ENCODE measurements at regions not wholly inside any gene's neighbourhood (a gene's known extent, or its start where the extent isn't known, plus 50 kb on each side); places are given as distances from the start of the nearest gene placed in this dataset.

GRCh38 chr12:19938491-19938890, 429.8 kb upstream of the PDE3A start:
- Histone ChIP-seq H3K4me1 (ENCODE audit: insufficient read depth, low read length) (no peaks in the 10 kb centered on the region), H3K36me3 (ENCODE audit: insufficient read depth, low read length) (no peaks in the 10 kb centered on the region), H3K27me3 (ENCODE audit: insufficient read depth, low read length) (no peaks in the 10 kb centered on the region), H3K9ac (ENCODE audit: low read depth, low read length) (no peak overlapping the region), H3K9me3 (ENCODE audit: insufficient read depth, low read depth, low read length) (no peaks in the 10 kb centered on the region), H3K27ac (ENCODE audit: low read depth, low read length) (no peak overlapping the region), H3K4me3 (ENCODE audit: low read length) (no peak overlapping the region)
- 100% methylated on average over 1 of the region's 1 CpG for WGBS

DNA sequence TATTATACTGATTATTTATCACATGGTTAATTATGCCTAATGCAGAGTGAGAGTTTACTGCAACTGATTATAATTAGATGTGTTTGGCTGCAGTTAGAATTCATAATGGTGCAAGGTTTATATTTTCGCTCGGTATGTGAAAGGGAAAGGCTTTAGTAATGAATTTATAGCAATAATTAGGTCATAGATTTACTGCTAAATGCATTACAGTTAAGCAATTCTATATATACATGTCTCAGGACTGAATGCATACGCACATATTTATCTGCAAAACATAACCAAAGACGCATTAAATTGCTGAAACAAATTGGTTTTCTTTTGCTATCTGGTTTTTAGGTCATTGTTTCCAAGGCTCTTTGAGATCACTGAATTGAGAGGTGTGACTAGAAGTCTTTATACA, 428.1 kb upstream of the PDE3A start:
- H3K27ac ChIP-seq (ENCODE audit: low read depth, low read length): no peak overlapping the region
- H3K4me3 ChIP-seq (ENCODE audit: low read length): no peak overlapping the region
- no peaks in the 10 kb centered on the region for H3K36me3 ChIP-seq (ENCODE audit: insufficient read depth, low read length)
- no peaks in the 10 kb centered on the region for H3K27me3 ChIP-seq (ENCODE audit: insufficient read depth, low read length)
- no peaks in the 10 kb centered on the region for H3K9me3 ChIP-seq (ENCODE audit: insufficient read depth, low read depth, low read length)
- H3K9ac ChIP-seq (ENCODE audit: low read depth, low read length): no peak overlapping the region
- 93% methylated on average over 4 of the region's 4 CpGs for WGBS
- H3K4me1 ChIP-seq (ENCODE audit: insufficient read depth, low read length): peaks cover under 1% of the 10 kb centered on the region; the same call in 1 of the 2 replicates

DNA sequence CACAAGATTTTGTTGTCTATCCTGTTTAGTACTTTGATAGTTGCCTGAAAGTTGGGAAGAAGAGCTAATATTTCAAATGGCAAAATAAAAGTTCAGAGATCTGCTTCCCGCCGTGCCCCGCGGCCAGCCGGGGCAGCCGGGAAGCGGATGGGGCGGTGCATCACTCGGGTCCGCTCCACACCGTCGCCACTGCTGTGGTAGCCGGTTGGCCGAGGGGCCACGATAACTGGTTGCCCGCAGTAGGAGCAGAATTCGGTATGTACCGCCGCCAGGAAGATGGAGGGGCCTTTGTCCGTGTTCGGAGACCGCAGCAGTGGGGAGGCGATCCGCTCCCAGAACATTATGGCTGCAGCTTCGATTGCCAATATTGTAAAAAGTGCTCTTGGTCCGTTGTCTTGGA, 427.2 kb upstream of the PDE3A start:
- Histone ChIP-seq H3K9me3 (ENCODE audit: insufficient read depth, low read depth, low read length) (no peaks in the 10 kb centered on the region), H3K9ac (ENCODE audit: low read depth, low read length) (no peak overlapping the region), H3K27me3 (ENCODE audit: insufficient read depth, low read length) (no peaks in the 10 kb centered on the region), H3K27ac (ENCODE audit: low read depth, low read length) (no peak overlapping the region), H3K4me3 (ENCODE audit: low read length) (no peak overlapping the region), H3K4me1 (ENCODE audit: insufficient read depth, low read length) (peaks cover 6% of the 10 kb centered on the region; the same call in 1 of the 2 replicates), H3K36me3 (ENCODE audit: insufficient read depth, low read length) (no peaks in the 10 kb centered on the region)
- WGBS: 97% methylated on average over 26 of the region's 26 CpGs

GRCh38 chr12:19945559-19946435, 422.5 kb upstream of the PDE3A start:
- Histone ChIP-seq H3K9ac (ENCODE audit: low read depth, low read length) (no peak overlapping the region), H3K4me3 (ENCODE audit: low read length) (no peak overlapping the region), H3K36me3 (ENCODE audit: insufficient read depth, low read length) (no peaks in the 10 kb centered on the region), H3K9me3 (ENCODE audit: insufficient read depth, low read depth, low read length) (no peaks in the 10 kb centered on the region), H3K27ac (ENCODE audit: low read depth, low read length) (no peak overlapping the region), H3K27me3 (ENCODE audit: insufficient read depth, low read length) (no peaks in the 10 kb centered on the region), H3K4me1 (ENCODE audit: insufficient read depth, low read length) (peaks cover 6% of the 10 kb centered on the region; the same call in 1 of the 2 replicates)
- WGBS: 92% methylated on average over 5 of the region's 5 CpGs

- Histone ChIP-seq H3K4me3 (ENCODE audit: low read length) (no peak overlapping the region), H3K27ac (ENCODE audit: low read depth, low read length) (no peak overlapping the region), H3K4me1 (ENCODE audit: insufficient read depth, low read length) (peaks cover 6% of the 10 kb centered on the region; the same call in 1 of the 2 replicates), H3K27me3 (ENCODE audit: insufficient read depth, low read length) (no peaks in the 10 kb centered on the region), H3K36me3 (ENCODE audit: insufficient read depth, low read length) (no peaks in the 10 kb centered on the region), H3K9ac (ENCODE audit: low read depth, low read length) (no peak overlapping the region), H3K9me3 (ENCODE audit: insufficient read depth, low read depth, low read length) (no peaks in the 10 kb centered on the region)
- WGBS: 89% methylated on average over 5 of the region's 5 CpGs
Observed at GRCh38 chr12:19946550-19946949, 421.8 kb upstream of the PDE3A start.

GRCh38 chr12:19947344-19947743, 421.0 kb upstream of the PDE3A start:
- 81% methylated on average over 1 of the region's 3 CpGs for WGBS
- H3K4me1 ChIP-seq (ENCODE audit: insufficient read depth, low read length): peaks cover 6% of the 10 kb centered on the region; the same call in 1 of the 2 replicates
- no peaks in the 10 kb centered on the region for H3K27me3 ChIP-seq (ENCODE audit: insufficient read depth, low read length)
- no peak overlapping the region for H3K4me3 ChIP-seq (ENCODE audit: low read length)
- no peak overlapping the region for H3K27ac ChIP-seq (ENCODE audit: low read depth, low read length)
- no peak overlapping the region for H3K9ac ChIP-seq (ENCODE audit: low read depth, low read length)
- no peaks in the 10 kb centered on the region for H3K36me3 ChIP-seq (ENCODE audit: insufficient read depth, low read length)
- H3K9me3 ChIP-seq (ENCODE audit: insufficient read depth, low read depth, low read length): no peaks in the 10 kb centered on the region

GRCh38 chr12:19951664-19952063, 416.7 kb upstream of the PDE3A start:
- no peaks in the 10 kb centered on the region for H3K4me1 ChIP-seq (ENCODE audit: insufficient read depth, low read length)
- no peaks in the 10 kb centered on the region for H3K27me3 ChIP-seq (ENCODE audit: insufficient read depth, low read length)
- no peak overlapping the region for H3K4me3 ChIP-seq (ENCODE audit: low read length)
- 94% methylated on average over 4 of the region's 4 CpGs for WGBS
- no peaks in the 10 kb centered on the region for H3K36me3 ChIP-seq (ENCODE audit: insufficient read depth, low read length)
- no peak overlapping the region for H3K9ac ChIP-seq (ENCODE audit: low read depth, low read length)
- no peak overlapping the region for H3K27ac ChIP-seq (ENCODE audit: low read depth, low read length)
- no peaks in the 10 kb centered on the region for H3K9me3 ChIP-seq (ENCODE audit: insufficient read depth, low read depth, low read length)

- H3K27ac ChIP-seq (ENCODE audit: low read depth, low read length): no peak overlapping the region
- no peak overlapping the region for H3K9ac ChIP-seq (ENCODE audit: low read depth, low read length)
- no peaks in the 10 kb centered on the region for H3K27me3 ChIP-seq (ENCODE audit: insufficient read depth, low read length)
- H3K9me3 ChIP-seq (ENCODE audit: insufficient read depth, low read depth, low read length): no peaks in the 10 kb centered on the region
- no peak overlapping the region for H3K4me3 ChIP-seq (ENCODE audit: low read length)
- H3K36me3 ChIP-seq (ENCODE audit: insufficient read depth, low read length): no peaks in the 10 kb centered on the region
- H3K4me1 ChIP-seq (ENCODE audit: insufficient read depth, low read length): no peaks in the 10 kb centered on the region
- 97% methylated on average over 1 of the region's 1 CpG for WGBS
Observed at GRCh38 chr12:19953734-19954133, 414.6 kb upstream of the PDE3A start.

GRCh38 chr12:19954163-19954562, 414.2 kb upstream of the PDE3A start:
- WGBS: 97% methylated on average over 4 of the region's 4 CpGs
- H3K27me3 ChIP-seq (ENCODE audit: insufficient read depth, low read length): no peaks in the 10 kb centered on the region
- H3K4me1 ChIP-seq (ENCODE audit: insufficient read depth, low read length): no peaks in the 10 kb centered on the region
- no peak overlapping the region for H3K4me3 ChIP-seq (ENCODE audit: low read length)
- H3K9me3 ChIP-seq (ENCODE audit: insufficient read depth, low read depth, low read length): no peaks in the 10 kb centered on the region
- no peaks in the 10 kb centered on the region for H3K36me3 ChIP-seq (ENCODE audit: insufficient read depth, low read length)
- no peak overlapping the region for H3K27ac ChIP-seq (ENCODE audit: low read depth, low read length)
- H3K9ac ChIP-seq (ENCODE audit: low read depth, low read length): no peak overlapping the region

- peaks cover 6% of the 10 kb centered on the region; the same call in 1 of the 2 replicates for H3K4me1 ChIP-seq (ENCODE audit: insufficient read depth, low read length)
- H3K9ac ChIP-seq (ENCODE audit: low read depth, low read length): no peak overlapping the region
- no peak overlapping the region for H3K27ac ChIP-seq (ENCODE audit: low read depth, low read length)
- H3K27me3 ChIP-seq (ENCODE audit: insufficient read depth, low read length): no peaks in the 10 kb centered on the region
- H3K4me3 ChIP-seq (ENCODE audit: low read length): no peak overlapping the region
- no peaks in the 10 kb centered on the region for H3K9me3 ChIP-seq (ENCODE audit: insufficient read depth, low read depth, low read length)
- no peaks in the 10 kb centered on the region for H3K36me3 ChIP-seq (ENCODE audit: insufficient read depth, low read length)
- 56% methylated on average over 3 of the region's 6 CpGs for WGBS
Observed at GRCh38 chr12:19957308-19958125, 410.8 kb upstream of the PDE3A start.

DNA sequence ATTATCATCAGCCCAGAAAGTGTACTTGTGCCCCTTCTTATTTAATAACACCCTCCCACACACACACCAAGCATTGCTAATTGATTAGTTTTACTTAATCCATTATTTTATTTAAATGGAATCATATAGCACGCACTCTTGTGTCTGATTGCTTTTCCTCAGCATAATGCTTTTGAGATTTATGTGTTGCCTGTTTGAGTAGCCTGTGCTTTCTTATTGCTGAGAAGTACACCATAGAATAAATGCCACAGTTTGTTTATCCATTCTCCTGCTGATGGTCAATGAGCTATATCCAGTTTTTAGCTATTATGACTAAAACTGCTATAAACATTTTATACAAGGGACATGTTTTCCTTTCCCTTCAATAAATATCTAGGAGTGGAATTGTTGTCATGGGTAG, 409.9 kb upstream of the PDE3A start:
- 100% methylated on average over 1 of the region's 1 CpG for WGBS
- no peaks in the 10 kb centered on the region for H3K36me3 ChIP-seq (ENCODE audit: insufficient read depth, low read length)
- no peaks in the 10 kb centered on the region for H3K9me3 ChIP-seq (ENCODE audit: insufficient read depth, low read depth, low read length)
- H3K4me3 ChIP-seq (ENCODE audit: low read length): no peak overlapping the region
- no peaks in the 10 kb centered on the region for H3K27me3 ChIP-seq (ENCODE audit: insufficient read depth, low read length)
- H3K4me1 ChIP-seq (ENCODE audit: insufficient read depth, low read length): peaks cover 7% of the 10 kb centered on the region; the same call in 1 of the 2 replicates
- no peak overlapping the region for H3K9ac ChIP-seq (ENCODE audit: low read depth, low read length)
- H3K27ac ChIP-seq (ENCODE audit: low read depth, low read length): no peak overlapping the region

Measured in HUES64 (cell line).